Chondrocyte (in vitro differentiated cells): ENCODE measurements at regions not wholly inside any gene's neighbourhood (a gene's known extent, or its start where the extent isn't known, plus 50 kb on each side); places are given as distances from the start of the nearest gene placed in this dataset.

Source experiments
- DNase-seq: peaks from one replicate; pipeline ENCODE4 v3.0.0; 2021; ENCODE audit warnings: mixed read lengths, low spot score
- H3K27ac Mint-ChIP-seq: one replicate; pipeline ENCODE4 v1.8.0; 2021; ENCODE audit warnings: mild to moderate bottlenecking, moderate library complexity, mixed read lengths; ENCODE audit not compliant: unreplicated experiment
- H3K27me3 Mint-ChIP-seq: 2 replicates; pipeline ENCODE4 v1.8.0; 2021; ENCODE audit warnings: low read depth, mixed read lengths
- H3K36me3 Mint-ChIP-seq: 2 replicates; pipeline ENCODE4 v1.8.0; 2021; ENCODE audit warnings: low read depth, mixed read lengths
- H3K4me1 Mint-ChIP-seq: 2 replicates; pipeline ENCODE4 v1.8.0; 2021; ENCODE audit warnings: low read depth, mild to moderate bottlenecking, mixed read lengths
- H3K4me3 Mint-ChIP-seq: one replicate; pipeline ENCODE4 v1.8.0; 2021; ENCODE audit warnings: mild to moderate bottlenecking, moderate library complexity, mixed read lengths; ENCODE audit not compliant: unreplicated experiment
- H3K9me3 Mint-ChIP-seq: 2 replicates; pipeline ENCODE4 v1.8.0; 2021; ENCODE audit warnings: low read depth, mixed read lengths
- CTCF ChIP-seq: fragments of 200-600 bp; sonication (generic); IDR thresholded peaks from 2 replicates; pipeline ENCODE4 v1.5.0; 2021; ENCODE audit warnings: antibody characterized with exemption, mild to moderate bottlenecking, moderate library complexity

GRCh38 chr12:25058012-25058411 lies 109.1 kb upstream of the BCAT1 start:
- Mint-ChIP-seq H3K4me1 (peaks cover 11% of the 10 kb centered on the region), H3K36me3 (no peaks in the 10 kb centered on the region), H3K27ac (no peak overlapping the region), H3K27me3 (no peaks in the 10 kb centered on the region), H3K9me3 (no peaks in the 10 kb centered on the region), H3K4me3 (no peak overlapping the region)
- DNase-seq: no peak
- TF ChIP-seq CTCF: no peak

- Mint-ChIP-seq H3K4me3 (no peak overlapping the region), H3K27me3 (no peaks in the 10 kb centered on the region), H3K27ac (no peak overlapping the region), H3K4me1 (peaks cover 11% of the 10 kb centered on the region), H3K36me3 (no peaks in the 10 kb centered on the region), H3K9me3 (no peaks in the 10 kb centered on the region)
- TF ChIP-seq CTCF: no peak
- no peak for DNase-seq
Measured at GRCh38 chr12:25056486-25057130, 107.7 kb upstream of the BCAT1 start.

- Mint-ChIP-seq H3K9me3 (no peaks in the 10 kb centered on the region), H3K27me3 (no peaks in the 10 kb centered on the region), H3K36me3 (no peaks in the 10 kb centered on the region), H3K27ac (no peak overlapping the region), H3K4me1 (peaks cover 11% of the 10 kb centered on the region), H3K4me3 (no peak overlapping the region)
- no peak for DNase-seq
- TF ChIP-seq CTCF: no peak
Measured at GRCh38 chr12:25056011-25056410, 107.1 kb upstream of the BCAT1 start.

- H3K4me1 Mint-ChIP-seq: peaks cover 11% of the 10 kb centered on the region
- no peak overlapping the region for H3K4me3 Mint-ChIP-seq
- H3K27me3 Mint-ChIP-seq: no peaks in the 10 kb centered on the region
- H3K36me3 Mint-ChIP-seq: no peaks in the 10 kb centered on the region
- no peak overlapping the region for H3K27ac Mint-ChIP-seq
- DNase-seq: no peak
- no peaks in the 10 kb centered on the region for H3K9me3 Mint-ChIP-seq
- no peak for TF ChIP-seq CTCF
Measured at GRCh38 chr12:25054783-25055144, 105.9 kb upstream of the BCAT1 start.

GRCh38 chr12:25054076-25054782 lies 105.3 kb upstream of the BCAT1 start:
- no peaks in the 10 kb centered on the region for H3K36me3 Mint-ChIP-seq
- no peaks in the 10 kb centered on the region for H3K9me3 Mint-ChIP-seq
- no peak overlapping the region for H3K27ac Mint-ChIP-seq
- peaks cover 11% of the 10 kb centered on the region for H3K4me1 Mint-ChIP-seq
- no peak for DNase-seq
- no peak overlapping the region for H3K4me3 Mint-ChIP-seq
- H3K27me3 Mint-ChIP-seq: no peaks in the 10 kb centered on the region
- no peak for TF ChIP-seq CTCF
